ENCODE measurements at regions not wholly inside any gene's neighbourhood (a gene's known extent, or its start where the extent isn't known, plus 50 kb on each side); places are given as distances from the start of the nearest gene placed in this dataset.

DNA sequence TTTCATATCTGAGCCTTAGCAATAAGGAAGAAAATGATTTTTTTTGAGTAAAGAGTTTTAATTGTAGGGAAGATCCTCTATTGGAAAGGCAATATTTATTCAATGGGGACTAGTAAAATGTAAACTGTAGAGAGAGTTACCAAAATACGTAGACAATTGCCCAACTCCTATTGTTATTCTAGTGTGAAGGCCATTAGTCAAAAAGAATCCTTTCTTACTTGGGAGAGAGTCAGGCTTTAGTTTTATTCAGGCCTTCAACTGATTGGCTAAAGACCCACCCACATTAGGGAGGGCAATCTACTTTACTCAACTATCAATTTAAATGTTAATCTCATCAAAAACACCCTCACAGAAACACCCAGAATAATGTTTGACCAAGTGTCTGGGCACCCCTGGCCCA, 485.8 kb upstream of the ATXN7L3B start:
- peaks cover 0 to 11% (median 1%) of the 10 kb centered on the region in 3 donors for H3K9me3 Mint-ChIP-seq
- CTCF ChIA-PET: interaction anchor here in 1 of 2 donors (0.6 kb wide), 1 partner anchor 102 kb away, joined by 3 read pairs; no protein-coding TSS in a partner anchor

DNA sequence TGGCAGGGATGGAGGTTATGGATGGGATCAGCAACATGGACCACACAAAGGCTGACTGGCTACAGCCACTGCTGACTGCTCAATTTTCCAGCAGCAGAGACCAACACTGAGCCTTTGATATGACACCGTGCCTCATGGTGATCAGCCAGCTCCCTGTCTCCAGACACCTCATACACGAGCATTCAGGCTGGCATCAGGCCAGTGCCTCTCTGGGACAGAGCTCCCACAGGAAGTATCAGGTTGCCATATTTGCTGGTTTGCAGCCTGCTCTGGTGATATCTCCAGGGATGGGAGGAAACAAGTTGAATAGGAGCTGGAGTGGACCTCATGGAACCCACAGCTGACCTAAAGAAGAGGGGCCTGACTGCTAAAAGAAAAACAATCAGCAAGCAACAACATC, 471.2 kb upstream of the ATXN7L3B start:
- no peaks in the 10 kb centered on the region for H3K4me1 ChIP-seq (ENCODE audit: control insufficient read depth in 1 of 2, extremely low read depth in 1 of 2, insufficient read depth in 2 of 2, low read length in 2 of 2)
- no peaks in the 10 kb centered on the region for H3K27me3 ChIP-seq (replicated peaks in 1 of 2; ENCODE audit: control insufficient read depth in 2 of 2, extremely low read depth in 1 of 2, insufficient read depth in 2 of 2, low read length in 1 of 2)
- WGBS (ENCODE audit: insufficient coverage): 100% methylated on average over 1 of the region's 2 CpGs
- H3K27ac ChIP-seq (ENCODE audit: low read length): no peak overlapping the region
- ChIA-PET CTCF (no interaction called here), POLR2A (no interaction called here)
- DNase-seq: no peak
- Mint-ChIP-seq H3K9me3 (peaks cover 15 to 29% (median 16%) of the 10 kb centered on the region in 3 donors), H3K4me1 (no peaks in the 10 kb centered on the region), H3K36me3 (no peaks in the 10 kb centered on the region), H3K4me3 (no peak overlapping the region), H3K27ac (no peak overlapping the region), H3K27me3 (no peaks in the 10 kb centered on the region)
- no peak overlapping the region for H3K4me3 ChIP-seq (ENCODE audit: control insufficient read depth in 1 of 2, extremely low read depth in 1 of 2, low read length in 1 of 2)
- H3K36me3 ChIP-seq (ENCODE audit: control insufficient read depth in 2 of 2, extremely low read depth in 1 of 2, insufficient read depth in 1 of 2, low read length in 1 of 2): no peaks in the 10 kb centered on the region
- no peaks in the 10 kb centered on the region for H3K9me3 ChIP-seq
- ATAC-seq (replicated peaks in 1 of 4): no peak

More for the DNA sequence above, 485.8 kb upstream of the ATXN7L3B start:
- Histone ChIP-seq H3K27me3 (replicated peaks in 1 of 2; ENCODE audit: control insufficient read depth in 2 of 2, extremely low read depth in 1 of 2, insufficient read depth in 2 of 2, low read length in 1 of 2) (no peaks in the 10 kb centered on the region), H3K36me3 (ENCODE audit: control insufficient read depth in 2 of 2, extremely low read depth in 1 of 2, insufficient read depth in 1 of 2, low read length in 1 of 2) (no peaks in the 10 kb centered on the region), H3K4me1 (ENCODE audit: control insufficient read depth in 1 of 2, extremely low read depth in 1 of 2, insufficient read depth in 2 of 2, low read length in 2 of 2) (no peaks in the 10 kb centered on the region), H3K4me3 (ENCODE audit: control insufficient read depth in 1 of 2, extremely low read depth in 1 of 2, low read length in 1 of 2) (no peak overlapping the region), H3K9me3 (no peaks in the 10 kb centered on the region), H3K27ac (ENCODE audit: low read length) (no peak overlapping the region)
- H3K36me3 Mint-ChIP-seq: no peaks in the 10 kb centered on the region
- no CpG with 5 or more reads among the region's 1 CpG for WGBS (ENCODE audit: insufficient coverage)
- POLR2A ChIA-PET: no interaction called here
- no peaks in the 10 kb centered on the region for H3K27me3 Mint-ChIP-seq
- ATAC-seq (replicated peaks in 1 of 4): no peak
- no peak for DNase-seq
- H3K27ac Mint-ChIP-seq: no peak overlapping the region
- H3K4me1 Mint-ChIP-seq: no peaks in the 10 kb centered on the region
- H3K4me3 Mint-ChIP-seq: no peak overlapping the region

DNA sequence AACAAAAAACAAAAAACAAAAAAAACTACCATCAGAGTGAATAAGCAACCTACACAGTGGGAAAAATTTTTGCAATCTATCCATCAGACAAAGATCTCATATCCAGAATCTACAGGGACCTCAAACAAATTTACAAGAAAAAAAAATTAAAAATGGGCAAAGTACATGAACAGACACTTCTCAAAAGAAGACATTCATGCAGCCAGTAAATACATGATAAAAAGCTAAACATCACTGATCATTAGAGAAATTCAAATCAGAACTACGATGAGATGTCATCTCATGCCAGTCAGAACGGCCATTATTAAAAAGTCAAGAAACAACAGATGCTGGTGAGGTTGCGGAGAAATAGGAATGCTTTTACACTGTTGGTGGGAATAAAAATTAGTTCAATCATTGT, 466.5 kb upstream of the ATXN7L3B start:
- no peak for DNase-seq
- Mint-ChIP-seq H3K27me3 (no peaks in the 10 kb centered on the region), H3K27ac (no peak overlapping the region), H3K36me3 (no peaks in the 10 kb centered on the region), H3K4me3 (no peak overlapping the region), H3K9me3 (peaks cover 13 to 30% (median 13%) of the 10 kb centered on the region in 3 donors), H3K4me1 (no peaks in the 10 kb centered on the region)
- Histone ChIP-seq H3K27me3 (replicated peaks in 1 of 2; ENCODE audit: control insufficient read depth in 2 of 2, extremely low read depth in 1 of 2, insufficient read depth in 2 of 2, low read length in 1 of 2) (no peaks in the 10 kb centered on the region), H3K36me3 (ENCODE audit: control insufficient read depth in 2 of 2, extremely low read depth in 1 of 2, insufficient read depth in 1 of 2, low read length in 1 of 2) (no peaks in the 10 kb centered on the region), H3K27ac (ENCODE audit: low read length) (no peak overlapping the region), H3K4me3 (ENCODE audit: control insufficient read depth in 1 of 2, extremely low read depth in 1 of 2, low read length in 1 of 2) (no peak overlapping the region), H3K4me1 (ENCODE audit: control insufficient read depth in 1 of 2, extremely low read depth in 1 of 2, insufficient read depth in 2 of 2, low read length in 2 of 2) (no peaks in the 10 kb centered on the region), H3K9me3 (no peaks in the 10 kb centered on the region)
- no peak for ATAC-seq (replicated peaks in 1 of 4)
- ChIA-PET POLR2A (no interaction called here), CTCF (no interaction called here)
- WGBS (ENCODE audit: insufficient coverage): 92% methylated on average over 2 of the region's 3 CpGs

DNA sequence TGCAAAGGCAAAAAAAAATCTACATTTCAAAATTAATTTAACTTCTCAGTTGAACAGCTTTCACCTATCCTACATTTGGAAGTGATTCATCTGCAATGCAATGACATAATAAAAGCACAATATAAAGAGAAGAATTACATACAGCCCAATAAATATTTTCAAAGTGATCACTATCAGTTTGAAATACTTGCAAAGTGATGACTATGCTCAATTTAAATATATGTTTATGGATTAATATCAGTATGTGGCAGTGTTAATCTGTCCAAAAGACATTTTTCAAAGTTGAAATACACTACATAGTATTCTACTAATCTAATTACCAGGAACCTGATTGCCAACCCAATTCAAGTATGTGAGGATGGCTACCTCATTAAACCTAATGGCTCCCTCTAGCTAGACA, 460.7 kb upstream of the ATXN7L3B start:
- H3K4me3 Mint-ChIP-seq: no peak overlapping the region
- no peak overlapping the region for H3K27ac Mint-ChIP-seq
- CTCF ChIA-PET: no interaction called here
- Histone ChIP-seq H3K9me3 (no peaks in the 10 kb centered on the region), H3K4me1 (ENCODE audit: control insufficient read depth in 1 of 2, extremely low read depth in 1 of 2, insufficient read depth in 2 of 2, low read length in 2 of 2) (no peaks in the 10 kb centered on the region), H3K27me3 (replicated peaks in 1 of 2; ENCODE audit: control insufficient read depth in 2 of 2, extremely low read depth in 1 of 2, insufficient read depth in 2 of 2, low read length in 1 of 2) (no peaks in the 10 kb centered on the region), H3K4me3 (ENCODE audit: control insufficient read depth in 1 of 2, extremely low read depth in 1 of 2, low read length in 1 of 2) (no peak overlapping the region), H3K36me3 (ENCODE audit: control insufficient read depth in 2 of 2, extremely low read depth in 1 of 2, insufficient read depth in 1 of 2, low read length in 1 of 2) (no peaks in the 10 kb centered on the region), H3K27ac (ENCODE audit: low read length) (no peak overlapping the region)
- POLR2A ChIA-PET: no interaction called here
- H3K36me3 Mint-ChIP-seq: no peaks in the 10 kb centered on the region
- H3K9me3 Mint-ChIP-seq: peaks cover 0 to 2% (median 0%) of the 10 kb centered on the region in 3 donors
- no peak for ATAC-seq (replicated peaks in 1 of 4)
- H3K4me1 Mint-ChIP-seq: no peaks in the 10 kb centered on the region
- no peak for DNase-seq
- H3K27me3 Mint-ChIP-seq: no peaks in the 10 kb centered on the region

DNA sequence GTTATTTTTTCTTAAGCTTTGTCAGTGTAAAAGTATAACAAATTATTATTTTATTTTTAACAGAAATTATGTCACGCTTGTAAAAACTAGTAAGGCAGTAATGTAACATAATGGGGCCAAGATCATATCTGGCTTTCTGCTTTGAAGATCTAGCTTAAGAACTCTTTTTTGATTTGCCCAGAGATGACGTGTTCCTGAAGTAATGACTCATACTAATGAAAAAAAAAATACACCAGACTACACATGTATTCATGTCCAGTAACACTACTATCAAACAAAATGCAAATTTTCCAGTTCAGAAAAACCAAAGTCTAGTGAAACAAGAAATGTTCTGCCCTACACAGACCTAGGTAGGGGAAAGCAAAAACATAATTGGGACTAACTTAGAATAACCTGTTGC, 432.2 kb upstream of the ATXN7L3B start:
- Histone ChIP-seq H3K4me3 (ENCODE audit: control insufficient read depth in 1 of 2, extremely low read depth in 1 of 2, low read length in 1 of 2) (no peak overlapping the region), H3K9me3 (no peaks in the 10 kb centered on the region), H3K27me3 (replicated peaks in 1 of 2; ENCODE audit: control insufficient read depth in 2 of 2, extremely low read depth in 1 of 2, insufficient read depth in 2 of 2, low read length in 1 of 2) (no peaks in the 10 kb centered on the region), H3K27ac (ENCODE audit: low read length) (no peak overlapping the region), H3K36me3 (ENCODE audit: control insufficient read depth in 2 of 2, extremely low read depth in 1 of 2, insufficient read depth in 1 of 2, low read length in 1 of 2) (no peaks in the 10 kb centered on the region), H3K4me1 (ENCODE audit: control insufficient read depth in 1 of 2, extremely low read depth in 1 of 2, insufficient read depth in 2 of 2, low read length in 2 of 2) (no peaks in the 10 kb centered on the region)
- ATAC-seq (replicated peaks in 1 of 4) (no peak), DNase-seq (no peak)
- Mint-ChIP-seq H3K4me1 (no peaks in the 10 kb centered on the region), H3K4me3 (no peak overlapping the region), H3K27ac (no peak overlapping the region), H3K9me3 (peaks cover 0 to 4% (median 2%) of the 10 kb centered on the region in 3 donors), H3K36me3 (no peaks in the 10 kb centered on the region), H3K27me3 (no peaks in the 10 kb centered on the region)
- WGBS (ENCODE audit: insufficient coverage): 40% methylated on average over 1 of the region's 2 CpGs
- ChIA-PET POLR2A (no interaction called here), CTCF (no interaction called here)

DNA sequence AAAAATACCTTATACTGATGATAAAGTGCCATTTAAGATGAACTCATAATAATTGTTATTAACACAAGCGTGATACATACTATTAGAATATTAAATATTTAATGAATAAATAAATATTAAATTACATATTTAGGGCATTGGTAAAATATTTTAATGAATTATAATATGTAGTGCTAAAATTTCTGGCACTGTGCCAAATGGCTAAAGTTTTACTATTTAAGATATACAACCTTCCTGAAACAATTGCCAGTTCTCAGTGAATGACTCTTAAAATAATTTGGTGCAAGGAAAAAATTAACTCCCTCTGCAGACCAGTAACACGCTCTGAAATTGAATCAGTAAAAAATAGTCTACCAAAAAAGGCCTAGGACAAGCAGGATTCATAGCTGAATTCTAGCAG, 428.9 kb upstream of the ATXN7L3B start:
- Mint-ChIP-seq H3K4me1 (no peaks in the 10 kb centered on the region), H3K27ac (no peak overlapping the region), H3K36me3 (no peaks in the 10 kb centered on the region), H3K9me3 (no peaks in the 10 kb centered on the region), H3K4me3 (no peak overlapping the region), H3K27me3 (no peaks in the 10 kb centered on the region)
- DNase-seq: no peak
- Histone ChIP-seq H3K27ac (ENCODE audit: low read length) (no peak overlapping the region), H3K4me1 (ENCODE audit: control insufficient read depth in 1 of 2, extremely low read depth in 1 of 2, insufficient read depth in 2 of 2, low read length in 2 of 2) (no peaks in the 10 kb centered on the region), H3K27me3 (replicated peaks in 1 of 2; ENCODE audit: control insufficient read depth in 2 of 2, extremely low read depth in 1 of 2, insufficient read depth in 2 of 2, low read length in 1 of 2) (no peaks in the 10 kb centered on the region), H3K9me3 (no peaks in the 10 kb centered on the region), H3K4me3 (ENCODE audit: control insufficient read depth in 1 of 2, extremely low read depth in 1 of 2, low read length in 1 of 2) (no peak overlapping the region), H3K36me3 (ENCODE audit: control insufficient read depth in 2 of 2, extremely low read depth in 1 of 2, insufficient read depth in 1 of 2, low read length in 1 of 2) (no peaks in the 10 kb centered on the region)
- CTCF ChIA-PET: no interaction called here
- WGBS (ENCODE audit: insufficient coverage): no CpG with 5 or more reads among the region's 2 CpGs
- POLR2A ChIA-PET: no interaction called here
- ATAC-seq (replicated peaks in 1 of 4): no peak

DNA sequence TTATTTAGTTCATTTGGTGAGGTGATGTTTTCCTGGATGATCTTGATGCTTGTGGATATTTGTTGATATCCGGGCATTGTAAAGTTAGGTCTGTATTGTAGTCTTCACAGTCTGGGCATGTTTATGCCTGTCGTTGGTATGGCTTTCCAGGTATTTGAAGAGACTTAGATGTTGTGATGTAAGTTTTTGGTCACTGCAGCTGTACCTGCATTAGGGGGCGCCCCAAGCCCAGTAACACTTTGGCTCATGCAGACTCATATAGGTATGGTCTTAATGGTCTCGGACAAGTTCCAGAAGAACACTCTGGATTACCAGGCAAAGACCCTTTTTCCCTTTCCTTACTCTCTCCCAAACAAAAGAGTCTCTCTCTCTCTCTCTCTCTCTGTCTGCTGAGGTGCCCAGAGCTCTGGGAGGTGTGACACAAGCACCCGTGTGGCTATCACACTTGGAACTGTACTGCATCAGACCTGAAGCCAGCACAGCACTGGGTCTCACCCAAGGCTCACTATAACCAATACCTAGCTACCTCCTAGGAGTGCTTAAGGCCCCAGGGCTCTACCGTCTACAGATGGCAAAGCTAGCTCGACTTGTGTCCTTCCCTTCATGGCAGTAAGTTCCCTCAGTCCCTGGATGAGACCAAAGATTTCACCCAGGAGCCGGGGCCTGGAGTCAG, 425.8 kb upstream of the ATXN7L3B start:
- H3K4me3 ChIP-seq (ENCODE audit: control insufficient read depth in 1 of 2, extremely low read depth in 1 of 2, low read length in 1 of 2): no peak overlapping the region
- H3K4me1 ChIP-seq (ENCODE audit: control insufficient read depth in 1 of 2, extremely low read depth in 1 of 2, insufficient read depth in 2 of 2, low read length in 2 of 2): no peaks in the 10 kb centered on the region
- POLR2A ChIA-PET: no interaction called here
- DNase-seq (no peak), ATAC-seq (replicated peaks in 1 of 4) (no peak)
- Mint-ChIP-seq H3K36me3 (no peaks in the 10 kb centered on the region), H3K9me3 (no peaks in the 10 kb centered on the region), H3K27me3 (no peaks in the 10 kb centered on the region), H3K4me1 (no peaks in the 10 kb centered on the region), H3K27ac (no peak overlapping the region), H3K4me3 (no peak overlapping the region)
- H3K27ac ChIP-seq (ENCODE audit: low read length): no peak overlapping the region
- H3K27me3 ChIP-seq (replicated peaks in 1 of 2; ENCODE audit: control insufficient read depth in 2 of 2, extremely low read depth in 1 of 2, insufficient read depth in 2 of 2, low read length in 1 of 2): no peaks in the 10 kb centered on the region
- 59% methylated on average over 7 of the region's 8 CpGs for whole genome bisulfite sequencing (ENCODE audit: insufficient coverage)
- no peaks in the 10 kb centered on the region for H3K9me3 ChIP-seq
- CTCF ChIA-PET: no interaction called here
- no peaks in the 10 kb centered on the region for H3K36me3 ChIP-seq (ENCODE audit: control insufficient read depth in 2 of 2, extremely low read depth in 1 of 2, insufficient read depth in 1 of 2, low read length in 1 of 2)

Measured in T-cell (primary cell).